ENCODE measurements at regions not wholly inside any gene's neighbourhood (a gene's known extent, or its start where the extent isn't known, plus 50 kb on each side); places are given as distances from the start of the nearest gene placed in this dataset.

GRCh38 chr2:239462191-239462515 lies 61.3 kb upstream of the HDAC4 start:
- no peak for TF ChIP-seq CTCF (IDR thresholded peaks at IDR 0.05)
- TF ChIP-seq POLR2A (IDR thresholded peaks at IDR 0.05): no peak
